HFFc6 (cell line): ENCODE measurements at regions not wholly inside any gene's neighbourhood (a gene's known extent, or its start where the extent isn't known, plus 50 kb on each side); places are given as distances from the start of the nearest gene placed in this dataset.

Source experiments
- DNase-seq: peaks from one replicate; pipeline ENCODE4 v3.0.0-alpha.2; 2018
- H3K27ac Mint-ChIP-seq: 2 replicates; pipeline ENCODE4 v1.8.0; 2020; ENCODE audit warnings: mild to moderate bottlenecking, mixed read lengths
- H3K27me3 Mint-ChIP-seq: 2 replicates; pipeline ENCODE4 v1.8.0; 2021; ENCODE audit warnings: mild to moderate bottlenecking, moderate library complexity, mixed read lengths; ENCODE audit not compliant: insufficient read depth
- H3K36me3 Mint-ChIP-seq: 2 replicates; pipeline ENCODE4 v1.8.0; 2021; ENCODE audit warnings: low read depth, mixed read lengths
- H3K4me1 Mint-ChIP-seq: 2 replicates; pipeline ENCODE4 v1.8.0; 2020; ENCODE audit warnings: low read depth, mixed read lengths
- H3K4me3 Mint-ChIP-seq: 2 replicates; pipeline ENCODE4 v1.8.0; 2020; ENCODE audit warnings: mild to moderate bottlenecking, moderate library complexity, mixed read lengths
- H3K9me3 Mint-ChIP-seq: 2 replicates; pipeline ENCODE4 v1.8.0; 2020; ENCODE audit warnings: mild to moderate bottlenecking, mixed read lengths
- CTCF ChIP-seq: fragments of 200-600 bp; sonication (generic); IDR thresholded peaks from 2 replicates; pipeline ENCODE4 v1.5.0; 2021; ENCODE audit warnings: antibody characterized with exemption, mild to moderate bottlenecking

GRCh38 chr21:35616090-35616489 lies 444.2 kb downstream of the SETD4 start:
- TF ChIP-seq CTCF: peak; percentile 69
- DNase-seq: peak; percentile 41
- no peaks in the 10 kb centered on the region for H3K27me3 Mint-ChIP-seq
- H3K4me1 Mint-ChIP-seq: peaks cover 90% of the 10 kb centered on the region
- H3K9me3 Mint-ChIP-seq: no peaks in the 10 kb centered on the region
- peak overlapping the region; percentile 63; the same call in 1 of the 2 replicates for H3K27ac Mint-ChIP-seq
- H3K4me3 Mint-ChIP-seq: no peak overlapping the region
- peaks cover 19% of the 10 kb centered on the region for H3K36me3 Mint-ChIP-seq

DNA sequence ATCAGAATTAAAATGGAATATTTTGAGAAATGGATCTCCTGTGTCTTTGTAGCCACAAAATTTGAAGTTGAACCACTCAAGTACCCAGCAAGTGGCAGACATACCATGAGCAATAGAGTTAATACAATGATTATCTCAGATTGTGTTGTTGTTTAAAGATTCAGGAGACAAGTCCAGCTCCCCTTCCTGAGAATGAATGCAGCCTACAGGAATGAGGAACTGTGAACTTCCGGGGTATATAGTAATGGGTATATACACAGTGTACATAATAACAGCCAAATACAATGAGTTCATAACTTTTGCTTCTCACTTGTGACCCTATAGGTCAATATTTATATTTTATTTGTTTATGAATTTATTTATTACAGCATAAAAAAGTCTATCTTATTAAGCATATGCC lies 445.0 kb downstream of the SETD4 start:
- Mint-ChIP-seq H3K36me3 (peaks cover 15% of the 10 kb centered on the region), H3K4me1 (peaks cover 94% of the 10 kb centered on the region), H3K27me3 (no peaks in the 10 kb centered on the region), H3K27ac (no peak overlapping the region), H3K4me3 (no peak overlapping the region), H3K9me3 (no peaks in the 10 kb centered on the region)
- DNase-seq: no peak
- TF ChIP-seq CTCF: no peak

- TF ChIP-seq CTCF: no peak
- peak overlapping the region; percentile 61 for H3K27ac Mint-ChIP-seq
- peaks cover 15% of the 10 kb centered on the region for H3K36me3 Mint-ChIP-seq
- no peak overlapping the region for H3K4me3 Mint-ChIP-seq
- no peaks in the 10 kb centered on the region for H3K9me3 Mint-ChIP-seq
- DNase-seq: peak; percentile 48
- H3K4me1 Mint-ChIP-seq: peaks cover 90% of the 10 kb centered on the region
- no peaks in the 10 kb centered on the region for H3K27me3 Mint-ChIP-seq
These were observed 445.9 kb downstream of the SETD4 start for GRCh38 chr21:35614396-35614921.

- DNase-seq: peak; percentile 39
- peaks cover 78% of the 10 kb centered on the region for H3K4me1 Mint-ChIP-seq
- H3K27ac Mint-ChIP-seq: peak overlapping the region; percentile 36
- peak overlapping the region; percentile 44; the same call in 1 of the 2 replicates for H3K4me3 Mint-ChIP-seq
- H3K27me3 Mint-ChIP-seq: peaks cover under 1% of the 10 kb centered on the region; the same call in 1 of the 2 replicates
- peaks cover 5% of the 10 kb centered on the region for H3K9me3 Mint-ChIP-seq
- H3K36me3 Mint-ChIP-seq: peaks cover 15% of the 10 kb centered on the region; the same call in 1 of the 2 replicates
- TF ChIP-seq CTCF: no peak
These were observed 448.6 kb downstream of the SETD4 start for GRCh38 chr21:35611708-35612132.

- Mint-ChIP-seq H3K4me3 (no peak overlapping the region), H3K36me3 (peaks cover 7% of the 10 kb centered on the region; the same call in 1 of the 2 replicates), H3K27me3 (peaks cover 2% of the 10 kb centered on the region; the same call in 1 of the 2 replicates), H3K27ac (no peak overlapping the region), H3K9me3 (peaks cover 5% of the 10 kb centered on the region), H3K4me1 (peaks cover 59% of the 10 kb centered on the region)
- TF ChIP-seq CTCF: no peak
- DNase-seq: no peak
These were observed 451.1 kb downstream of the SETD4 start for GRCh38 chr21:35609263-35609662.
